Uterus (tissue), 2 donors: ENCODE measurements at regions not wholly inside any gene's neighbourhood (a gene's known extent, or its start where the extent isn't known, plus 50 kb on each side); places are given as distances from the start of the nearest gene placed in this dataset.

Experiments used
- CTCF ChIP-seq, 4 experiments: fragments of 200-600 bp in 2 of 4; fragments of 450-650 bp in 2 of 4; sonication (generic) in 2 of 4; IDR thresholded peaks; one replicate each; pipeline ENCODE4 v1.5.1; 2016 to 2019; ENCODE audit warnings: antibody characterized with exemption in 4 of 4, mild to moderate bottlenecking in 2 of 4, moderate library complexity in 1 of 4
- POLR2A ChIP-seq, 2 donors: fragments of 450-650 bp; IDR thresholded peaks; one replicate each; pipeline ENCODE4 v1.6.1; 2016; ENCODE audit warnings: antibody characterized with exemption in 2 of 2, mild to moderate bottlenecking in 1 of 2, moderate library complexity in 1 of 2

- TF ChIP-seq POLR2A (IDR thresholded peaks at IDR 0.05) (no peak), CTCF (IDR thresholded peaks at IDR 0.05) (no peak)
Observed at GRCh38 chr20:40893610-40894236, 134.9 kb upstream of the TOP1 start.
